IPS-18a (cell line): ENCODE measurements at regions not wholly inside any gene's neighbourhood (a gene's known extent, or its start where the extent isn't known, plus 50 kb on each side); places are given as distances from the start of the nearest gene placed in this dataset.
A peak's percentile ranks its signal among the peaks of the same experiment; 100 is the strongest.
"Not testable (repeated sequence)": the region's sequence is repeated elsewhere in the genome, so short reads cannot be mapped to it uniquely, and the experiment has no call there.

Experiments
- H3K27ac ChIP-seq: one replicate; pipeline ENCODE4 v1.5.1; 2013; ENCODE audit warnings: low read length
- H3K27me3 ChIP-seq: one replicate; pipeline ENCODE4 v1.6.1; 2013; ENCODE audit warnings: mild to moderate bottlenecking, low read length; ENCODE audit not compliant: control insufficient read depth, insufficient read depth
- H3K36me3 ChIP-seq: one replicate; pipeline ENCODE4 v1.6.1; 2013; ENCODE audit warnings: low read depth, low read length; ENCODE audit not compliant: control insufficient read depth
- H3K4me1 ChIP-seq: one replicate; pipeline ENCODE4 v1.6.1; 2013; ENCODE audit warnings: low read depth, low read length; ENCODE audit not compliant: control insufficient read depth
- H3K4me3 ChIP-seq: one replicate; pipeline ENCODE4 v1.5.1; 2013; ENCODE audit warnings: low read length
- H3K9ac ChIP-seq: one replicate; pipeline ENCODE4 v1.6.1; 2013; ENCODE audit warnings: mild to moderate bottlenecking, low read length, moderate library complexity
- H3K9me3 ChIP-seq: one replicate; pipeline ENCODE4 v1.6.1; 2013; ENCODE audit warnings: low read depth, low read length; ENCODE audit not compliant: control insufficient read depth

DNA sequence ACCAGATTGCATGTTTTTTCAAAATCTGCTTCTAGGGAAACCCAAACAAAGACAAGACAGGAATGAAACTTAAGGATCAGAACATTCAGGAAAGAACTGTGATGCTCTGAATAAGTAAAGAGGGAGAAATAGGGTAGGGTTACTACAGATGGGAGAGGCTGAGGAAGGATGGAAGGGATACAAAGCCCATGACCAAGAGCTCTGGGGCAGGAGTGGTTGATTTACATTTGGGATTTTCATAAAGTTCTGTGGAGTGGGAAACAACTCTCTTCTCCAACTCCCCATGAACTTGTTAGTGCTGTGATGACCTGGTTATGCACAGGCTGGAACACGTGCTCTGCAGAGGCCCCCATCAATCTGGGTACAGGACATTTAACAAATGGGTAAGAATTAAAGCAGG, 216.0 kb upstream of the KLF14 start:
- no peak overlapping the region for H3K27ac ChIP-seq
- H3K4me1 ChIP-seq, result peaks cover 12% of the 10 kb centered on the region
- no peaks in the 10 kb centered on the region for H3K9me3 ChIP-seq
- H3K36me3 ChIP-seq, result no peaks in the 10 kb centered on the region
- H3K4me3 ChIP-seq, result no peak overlapping the region
- no peak overlapping the region for H3K9ac ChIP-seq
- no peaks in the 10 kb centered on the region for H3K27me3 ChIP-seq

DNA sequence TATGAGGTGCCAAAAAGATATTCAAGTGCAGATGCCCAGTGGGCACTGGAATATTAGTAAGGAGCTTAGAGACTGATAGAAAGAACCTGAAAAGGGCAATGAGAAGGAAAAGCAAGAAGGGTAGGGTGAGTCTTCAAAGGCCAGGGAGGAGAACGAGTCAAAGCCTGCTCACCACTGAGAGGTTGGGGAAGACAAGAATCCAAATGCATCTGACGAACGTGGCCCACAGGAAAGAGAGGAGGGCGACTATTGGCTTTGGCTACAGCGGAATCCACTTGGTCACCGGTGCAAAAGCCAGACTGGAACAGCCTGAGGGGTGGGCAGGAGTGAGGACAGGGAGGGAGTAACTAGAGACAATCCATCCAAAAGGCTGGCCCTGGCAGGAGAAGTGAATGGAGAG, 216.7 kb upstream of the KLF14 start:
- Histone ChIP-seq H3K9me3 (no peaks in the 10 kb centered on the region), H3K4me3 (no peak overlapping the region), H3K27ac (no peak overlapping the region), H3K9ac (no peak overlapping the region), H3K27me3 (no peaks in the 10 kb centered on the region), H3K4me1 (peaks cover 12% of the 10 kb centered on the region), H3K36me3 (no peaks in the 10 kb centered on the region)

DNA sequence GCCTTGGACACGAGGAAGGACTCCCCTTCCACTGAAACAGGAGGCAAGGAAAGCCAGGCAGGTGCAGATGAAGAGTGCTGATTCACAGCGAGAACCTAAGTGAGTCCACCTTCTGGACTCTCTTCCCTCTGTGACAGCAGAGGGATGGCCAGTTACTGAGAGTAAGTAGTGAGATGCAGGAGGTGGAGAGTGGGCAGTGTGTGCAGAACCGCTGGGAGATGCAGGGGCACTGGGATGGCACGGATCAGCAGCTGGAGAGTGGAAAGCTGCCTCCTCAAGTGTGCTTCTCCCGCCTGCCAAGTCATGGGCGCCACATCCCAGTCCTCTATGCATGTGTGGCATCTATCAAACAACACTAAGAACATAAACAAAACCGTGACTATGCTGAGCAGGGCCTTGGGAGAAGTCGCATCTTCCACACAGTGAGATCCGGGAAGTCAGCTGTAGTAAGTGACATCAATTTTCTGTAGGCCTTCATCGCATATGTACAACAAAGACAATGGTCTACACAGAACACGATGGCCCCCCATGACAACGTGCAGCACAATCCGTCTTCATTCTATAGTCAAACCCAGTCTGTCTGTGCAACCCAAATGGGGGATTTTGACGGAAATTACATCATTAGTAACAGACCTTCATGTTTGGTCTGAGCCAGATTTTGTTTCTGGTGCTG, 217.4 kb upstream of the KLF14 start:
- H3K4me1 ChIP-seq, result peaks cover 12% of the 10 kb centered on the region

DNA sequence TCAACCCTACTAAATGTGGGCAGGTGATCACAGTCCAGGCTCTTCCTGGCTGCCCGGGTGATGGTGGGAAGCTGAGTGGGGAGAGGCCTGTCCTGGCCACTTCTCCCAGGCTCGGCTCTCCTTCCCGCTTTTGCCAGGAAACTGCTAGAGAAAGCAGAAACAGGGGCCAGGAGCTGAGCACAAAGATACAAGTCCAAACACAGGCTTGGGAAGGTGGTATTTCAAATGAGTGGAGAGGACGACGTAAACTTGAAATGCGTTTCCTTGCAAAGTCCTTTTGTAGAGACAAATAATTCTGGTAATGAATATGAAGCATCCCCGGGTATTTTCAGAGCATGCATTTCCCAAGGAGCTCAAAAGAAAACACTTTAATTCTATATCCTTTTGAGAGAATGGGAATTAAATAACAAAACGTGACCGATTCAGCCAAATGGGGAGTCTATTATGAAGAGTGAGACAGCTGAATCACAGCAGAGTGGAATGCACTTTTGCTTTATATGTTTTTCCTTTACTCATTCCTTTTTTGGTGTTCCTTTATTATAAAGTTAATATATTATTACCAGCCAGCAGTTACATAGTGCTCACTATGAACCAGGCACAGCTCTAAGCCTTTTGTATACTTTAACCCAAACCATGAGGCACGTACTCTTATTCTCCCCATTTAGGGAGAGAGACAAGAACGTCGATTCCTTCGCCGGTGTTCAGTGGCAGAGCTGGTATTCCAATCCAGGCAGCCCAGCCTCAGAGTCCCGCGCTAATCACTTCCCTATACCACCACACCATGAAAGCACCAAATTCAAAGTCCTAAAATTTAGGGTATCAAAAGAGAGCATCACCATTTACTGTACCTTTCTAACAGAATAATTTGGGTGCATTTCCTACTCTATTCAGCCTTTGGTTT, 218.2 kb upstream of the KLF14 start:
- H3K4me3 ChIP-seq, result no peak overlapping the region
- H3K9ac ChIP-seq, result peak overlapping the region; percentile 36
- no peak overlapping the region for H3K27ac ChIP-seq
- H3K9me3 ChIP-seq, result no peaks in the 10 kb centered on the region
- peaks cover 12% of the 10 kb centered on the region for H3K4me1 ChIP-seq
- H3K27me3 ChIP-seq, result no peaks in the 10 kb centered on the region
- H3K36me3 ChIP-seq, result no peaks in the 10 kb centered on the region

More for the DNA sequence above, 217.4 kb upstream of the KLF14 start:
- Histone ChIP-seq H3K36me3 (no peaks in the 10 kb centered on the region), H3K4me3 (no peak overlapping the region), H3K27me3 (no peaks in the 10 kb centered on the region), H3K27ac (no peak overlapping the region), H3K9ac (peak overlapping the region; percentile 36), H3K9me3 (no peaks in the 10 kb centered on the region)

DNA sequence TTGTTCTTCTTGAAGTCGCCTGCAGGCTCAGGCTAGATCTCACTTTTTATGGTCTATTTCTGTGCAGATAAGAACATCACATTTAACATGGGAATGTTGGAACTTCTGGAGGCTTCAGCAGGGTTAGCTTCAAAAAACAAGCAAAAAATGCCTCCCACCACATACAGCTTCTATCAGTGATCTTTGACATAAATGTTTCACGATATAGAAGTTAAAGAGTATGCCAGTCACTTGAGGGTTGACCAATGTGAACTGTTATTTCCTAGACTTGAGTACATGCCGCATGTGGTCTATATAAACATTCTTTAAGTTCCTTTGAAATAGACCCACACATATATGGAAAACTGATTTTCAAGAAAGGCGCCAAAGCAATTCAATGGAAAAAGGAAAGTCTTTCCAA, 219.2 kb upstream of the KLF14 start:
- no peak overlapping the region for H3K9ac ChIP-seq
- no peaks in the 10 kb centered on the region for H3K9me3 ChIP-seq
- no peak overlapping the region for H3K4me3 ChIP-seq
- no peaks in the 10 kb centered on the region for H3K27me3 ChIP-seq
- H3K4me1 ChIP-seq, result peaks cover 12% of the 10 kb centered on the region
- H3K27ac ChIP-seq, result no peak overlapping the region
- no peaks in the 10 kb centered on the region for H3K36me3 ChIP-seq

DNA sequence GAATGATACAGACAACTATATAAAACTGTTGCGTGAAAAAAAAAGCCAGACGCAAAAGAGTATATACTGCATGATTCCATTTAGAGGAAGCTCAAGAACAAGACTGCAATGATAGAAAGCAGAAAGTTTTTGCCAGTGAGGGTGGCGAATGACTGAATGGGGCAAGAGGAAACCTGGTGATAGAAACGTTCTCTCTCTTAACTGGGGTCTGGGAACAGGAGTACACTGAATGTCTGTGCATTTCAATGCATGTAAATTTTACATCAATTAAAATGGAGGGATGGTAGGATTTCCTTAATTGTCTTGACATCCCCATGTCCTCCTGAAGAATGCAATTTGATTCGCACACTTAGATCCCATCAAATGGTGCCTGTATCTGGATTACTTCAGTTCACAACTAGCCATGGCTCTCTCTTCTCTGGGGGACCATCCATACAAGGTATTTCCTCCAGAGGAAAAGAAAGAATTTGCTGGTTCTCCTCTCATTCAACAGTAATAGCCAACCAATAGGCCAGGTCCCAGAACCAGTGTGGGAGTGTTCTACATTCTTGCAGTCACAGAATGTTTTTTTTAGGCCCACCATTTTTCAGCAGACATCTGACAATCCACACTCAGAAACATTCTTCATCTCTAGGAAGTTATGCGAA, 221.0 kb upstream of the KLF14 start:
- H3K27me3 ChIP-seq, result no peaks in the 10 kb centered on the region
- peaks cover 12% of the 10 kb centered on the region for H3K4me1 ChIP-seq
- H3K4me3 ChIP-seq, result no peak overlapping the region
- H3K27ac ChIP-seq, result no peak overlapping the region
- H3K36me3 ChIP-seq, result no peaks in the 10 kb centered on the region
- no peak overlapping the region for H3K9ac ChIP-seq
- H3K9me3 ChIP-seq, result no peaks in the 10 kb centered on the region

DNA sequence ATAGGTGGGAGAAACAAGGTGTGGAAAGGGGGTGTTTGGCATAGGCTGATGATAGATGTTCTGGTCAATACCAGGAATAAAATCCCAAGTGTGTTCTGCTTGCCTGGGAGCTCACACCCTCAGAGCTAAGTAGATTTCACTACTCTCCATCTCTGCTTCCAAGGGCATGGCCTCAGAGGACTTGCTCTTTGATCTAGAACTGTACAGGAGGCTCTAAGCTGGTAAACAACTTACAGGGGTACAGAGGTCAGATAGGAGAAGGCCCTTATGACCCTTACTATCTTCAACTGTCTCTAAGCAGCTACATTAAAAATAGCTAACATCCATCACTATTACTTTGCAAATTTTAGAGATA, 221.5 kb upstream of the KLF14 start:
- Histone ChIP-seq H3K9ac (no peak overlapping the region), H3K36me3 (no peaks in the 10 kb centered on the region), H3K4me3 (no peak overlapping the region), H3K27ac (no peak overlapping the region), H3K9me3 (no peaks in the 10 kb centered on the region), H3K27me3 (no peaks in the 10 kb centered on the region), H3K4me1 (peaks cover 12% of the 10 kb centered on the region)

DNA sequence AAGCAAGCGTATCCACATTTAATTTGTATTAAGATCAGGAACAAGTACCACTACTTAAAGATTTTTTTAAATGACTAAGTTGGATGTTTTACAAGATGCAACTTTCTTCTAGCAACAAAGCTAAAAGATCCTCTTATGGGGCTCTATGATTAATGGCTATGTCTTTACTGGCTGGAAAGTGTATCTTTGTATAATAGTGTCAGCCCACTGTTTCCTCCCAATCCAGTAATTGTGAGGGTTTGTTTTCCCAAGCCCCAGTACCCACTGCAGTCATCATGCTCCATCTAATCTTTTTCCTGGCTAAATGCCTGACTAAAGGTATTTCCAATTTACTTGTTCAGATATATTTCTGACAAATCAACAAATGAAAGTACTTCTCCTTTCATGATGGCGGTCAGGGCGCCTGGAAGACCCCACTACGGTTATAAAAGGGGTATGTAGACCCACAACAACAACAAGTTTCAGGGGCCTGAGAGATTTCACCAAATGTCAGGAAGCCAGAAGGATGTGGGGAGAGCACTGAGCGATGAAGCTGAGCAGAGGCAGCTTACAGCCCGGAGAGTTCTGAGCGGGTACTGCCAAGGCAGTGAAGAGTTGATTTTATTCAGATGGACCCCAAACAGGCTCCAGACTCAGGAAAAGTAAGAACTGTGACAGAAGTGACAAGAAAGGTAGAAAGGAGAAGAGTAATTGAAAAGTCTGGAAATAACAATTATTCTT, 222.6 kb upstream of the KLF14 start:
- no peaks in the 10 kb centered on the region for H3K9me3 ChIP-seq
- H3K27me3 ChIP-seq, result no peaks in the 10 kb centered on the region
- H3K4me3 ChIP-seq, result no peak overlapping the region
- peaks cover 12% of the 10 kb centered on the region for H3K4me1 ChIP-seq
- no peak overlapping the region for H3K9ac ChIP-seq
- no peak overlapping the region for H3K27ac ChIP-seq
- H3K36me3 ChIP-seq, result no peaks in the 10 kb centered on the region

DNA sequence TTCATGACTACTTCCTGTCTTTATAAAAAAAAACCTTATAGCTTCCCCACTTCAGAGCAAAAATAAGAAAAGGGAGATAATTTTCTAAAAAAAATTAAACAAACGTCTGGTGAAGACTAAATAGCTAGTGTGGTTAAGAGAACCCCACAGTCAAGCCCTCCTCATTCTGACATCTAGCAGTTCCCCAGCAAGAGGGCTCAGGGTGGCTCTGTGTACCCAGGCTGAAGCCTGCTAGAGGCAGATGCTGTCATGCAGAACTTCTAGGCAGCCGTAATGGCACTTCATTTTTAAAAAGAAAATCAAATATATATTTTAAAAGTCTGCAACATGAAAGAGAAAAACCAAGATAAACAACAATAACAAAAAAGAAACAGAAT, 223.1 kb upstream of the KLF14 start:
- Histone ChIP-seq H3K36me3 (no peaks in the 10 kb centered on the region), H3K4me3 (no peak overlapping the region), H3K9ac (no peak overlapping the region), H3K9me3 (no peaks in the 10 kb centered on the region), H3K27me3 (no peaks in the 10 kb centered on the region), H3K4me1 (peaks cover 9% of the 10 kb centered on the region), H3K27ac (no peak overlapping the region)

DNA sequence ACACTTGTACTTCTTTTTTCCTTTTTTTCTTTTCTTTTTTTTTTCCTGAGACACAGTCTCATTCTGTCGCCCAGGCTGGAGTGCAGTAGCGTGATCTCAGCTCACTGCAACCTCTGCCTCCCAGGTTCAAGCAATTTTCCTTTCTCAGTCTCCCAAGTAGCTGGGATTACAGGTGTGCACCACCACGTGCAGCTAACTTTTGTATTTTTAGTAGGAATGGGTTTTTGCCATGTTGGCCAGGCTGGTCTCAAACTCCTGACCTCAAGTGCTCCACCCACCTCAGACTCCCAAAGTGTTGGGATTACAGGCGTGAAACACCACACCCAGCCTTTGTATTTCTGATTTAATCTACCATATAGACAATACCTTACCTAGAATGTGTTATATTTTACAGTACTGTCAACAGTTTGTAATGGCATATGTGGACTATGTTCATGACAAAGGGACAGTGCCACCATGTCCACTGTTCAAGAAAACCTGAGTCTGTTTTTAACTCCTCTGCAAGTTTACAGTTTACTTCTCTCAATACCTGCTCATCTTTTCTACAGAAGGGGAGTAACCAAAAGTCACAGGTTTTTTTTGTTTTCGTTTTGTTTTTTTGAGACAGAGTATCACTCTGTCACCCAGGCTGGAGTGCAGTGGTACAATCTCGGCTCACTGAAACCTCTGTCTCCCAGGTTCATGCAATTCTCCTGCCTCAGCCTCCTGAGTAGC, 223.9 kb upstream of the KLF14 start:
- not testable (repeated sequence) for H3K27ac ChIP-seq, H3K9me3 ChIP-seq, H3K4me1 ChIP-seq, H3K9ac ChIP-seq, H3K27me3 ChIP-seq, H3K36me3 ChIP-seq, H3K4me3 ChIP-seq

DNA sequence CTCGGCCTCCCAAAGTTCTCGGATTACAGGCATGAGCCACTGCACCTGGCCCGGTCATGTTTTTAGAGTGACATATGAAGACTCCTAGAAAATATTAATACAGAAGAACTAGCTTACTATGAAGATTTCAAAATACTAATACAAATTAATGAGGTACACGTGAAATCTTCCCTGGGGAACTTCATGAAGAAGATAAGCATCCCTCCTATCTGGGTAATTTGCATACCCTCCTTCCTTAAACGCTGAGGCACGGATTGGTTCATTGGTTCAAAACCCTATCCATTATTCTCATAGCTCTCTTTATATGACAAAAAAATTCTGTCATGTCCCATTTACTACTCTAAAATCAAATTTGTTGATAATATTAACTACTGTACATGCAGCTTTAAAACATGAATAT, 224.8 kb upstream of the KLF14 start:
- H3K9me3 ChIP-seq, result no peaks in the 10 kb centered on the region
- H3K4me1 ChIP-seq, result peaks cover 3% of the 10 kb centered on the region
- no peak overlapping the region for H3K4me3 ChIP-seq
- no peaks in the 10 kb centered on the region for H3K36me3 ChIP-seq
- H3K9ac ChIP-seq, result no peak overlapping the region
- no peaks in the 10 kb centered on the region for H3K27me3 ChIP-seq
- no peak overlapping the region for H3K27ac ChIP-seq
